ENCODE measurements at regions not wholly inside any gene's neighbourhood (a gene's known extent, or its start where the extent isn't known, plus 50 kb on each side); places are given as distances from the start of the nearest gene placed in this dataset.

DNA sequence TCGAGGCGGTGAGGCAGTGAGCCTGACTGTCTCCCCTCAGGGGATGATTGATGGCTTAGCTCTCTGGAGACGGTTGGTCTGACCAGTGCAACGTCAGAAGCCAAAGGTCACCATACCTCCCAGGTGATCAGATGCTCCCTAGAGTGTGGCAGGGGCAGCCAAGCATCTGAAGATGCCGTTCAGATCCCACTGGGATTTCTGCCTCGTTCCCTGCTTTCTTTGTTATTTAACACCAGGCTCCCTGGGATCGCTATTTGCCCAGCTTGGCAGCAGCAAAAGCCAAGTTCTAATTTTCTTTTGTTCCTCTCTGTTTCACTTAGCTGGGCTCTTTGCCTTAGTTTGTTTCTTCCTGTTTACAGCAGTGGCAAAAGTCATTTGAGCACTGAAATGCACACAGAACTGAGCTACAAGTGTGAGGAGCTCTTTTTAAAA, 53.5 kb upstream of the SVIL start:
- ChIA-PET RAD21 (ENCODE audit: unreplicated experiment) (interaction anchor here (0.8 to 1.4 kb wide), 3 partner anchors 14 to 45 kb away, joined by 3 to 5 read pairs (median 3); no protein-coding TSS in a partner anchor), CTCF (interaction anchor here (1.1 to 1.3 kb wide), 3 partner anchors 24 to 40 kb away, joined by 3 to 5 read pairs (median 4); no protein-coding TSS in a partner anchor), SMC1A (ENCODE audit: uncharacterized antibody, unreplicated experiment) (interaction anchor here (0.7 to 2.0 kb wide), 10 partner anchors 11 to 147 kb away, joined by 3 to 6 read pairs (median 4); partner anchors contain the start of gene SVIL), POLR2A (interaction anchor here (1.4 kb wide), 1 partner anchor 11 kb away, joined by 5 read pairs; no protein-coding TSS in a partner anchor)
- Histone ChIP-seq H3K36me3 (ENCODE audit: control insufficient read depth in 2 of 2, insufficient read depth in 2 of 2, low read length in 1 of 2) (no peaks in the 10 kb centered on the region), H3K27me3 (replicated peaks in 1 of 2; ENCODE audit: control insufficient read depth in 2 of 2, insufficient read depth in 2 of 2, low read length in 1 of 2) (no peaks in the 10 kb centered on the region), H3K4me2 (ENCODE audit: control insufficient read depth, insufficient read depth) (no peak overlapping the region), H3K4me3 (no peak overlapping the region), H3K9me3 (replicated peaks; ENCODE audit: control insufficient read depth, insufficient read depth, low read length) (no peaks in the 10 kb centered on the region), H3K27ac (ENCODE audit: control insufficient read depth, insufficient read depth) (no peak overlapping the region), H2AFZ (ENCODE audit: control insufficient read depth, low read depth, low read length) (no peak overlapping the region), H4K20me1 (ENCODE audit: control insufficient read depth, insufficient read depth) (no peaks in the 10 kb centered on the region), H3K79me2 (ENCODE audit: control insufficient read depth, insufficient read depth, low read length) (no peaks in the 10 kb centered on the region), H3K9ac (ENCODE audit: control insufficient read depth, insufficient read depth, low read length) (no peak overlapping the region), H3K4me1 (ENCODE audit: control insufficient read depth, insufficient read depth, low read length) (no peaks in the 10 kb centered on the region)
- FAIRE-seq = no peak
- intact Hi-C loops (cut with micrococcal nuclease; ENCODE audit: unreplicated experiment) (no loop called here), in situ Hi-C loops (cut with MboI) (no loop called here)
- WGBS (ENCODE audit: insufficient coverage, insufficient replicate concordance, low lambda C conversion rate, missing lambda C conversion rate) = 27% methylated on average over 7 of the region's 7 CpGs
- ATAC-seq = peak; percentile 83
- DNase-seq (ENCODE audit: low read depth, low spot score) = no peak
- no TSS peak for BruUV-seq (replicated peaks)
- TF ChIP-seq BCL11A (IDR thresholded peaks at IDR 0.05; ENCODE audit: low read depth, low read length) (no peak), STAT3 (IDR thresholded peaks at IDR 0.05; ENCODE audit: low read depth, low read length) (no peak), FOXM1 (IDR thresholded peaks at IDR 0.05; ENCODE audit: low read depth, low read length) (no peak), CHD2 (IDR thresholded peaks at IDR 0.05; ENCODE audit: borderline replicate concordance, low read depth, low read length) (no peak), ZZZ3 (IDR thresholded peaks at IDR 0.05; ENCODE audit: control insufficient read depth, insufficient read length, low read depth) (no peak), STAT1 (conservative IDR thresholded peaks at IDR 0.05) (no peak), RAD21 (IDR thresholded peaks at IDR 0.05; ENCODE audit: insufficient read depth, low read depth, low read length) (no peak), TCF7 (IDR thresholded peaks at IDR 0.05; ENCODE audit: borderline replicate concordance) (no peak), FOS (IDR thresholded peaks at IDR 0.05; ENCODE audit: borderline replicate concordance, extremely low read depth, insufficient read length) (no peak), IKZF2 (IDR thresholded peaks at IDR 0.05) (no peak), IKZF1 (conservative IDR thresholded peaks at IDR 0.05) (no peak), RELA (IDR thresholded peaks at IDR 0.05; ENCODE audit: borderline replicate concordance, partially characterized antibody) (no peak), DPF2 (IDR thresholded peaks at IDR 0.05) (no peak), YY1 (IDR thresholded peaks at IDR 0.05; ENCODE audit: low read depth, low read length) (no peak)
- TF ChIP-seq, protein P1, sequence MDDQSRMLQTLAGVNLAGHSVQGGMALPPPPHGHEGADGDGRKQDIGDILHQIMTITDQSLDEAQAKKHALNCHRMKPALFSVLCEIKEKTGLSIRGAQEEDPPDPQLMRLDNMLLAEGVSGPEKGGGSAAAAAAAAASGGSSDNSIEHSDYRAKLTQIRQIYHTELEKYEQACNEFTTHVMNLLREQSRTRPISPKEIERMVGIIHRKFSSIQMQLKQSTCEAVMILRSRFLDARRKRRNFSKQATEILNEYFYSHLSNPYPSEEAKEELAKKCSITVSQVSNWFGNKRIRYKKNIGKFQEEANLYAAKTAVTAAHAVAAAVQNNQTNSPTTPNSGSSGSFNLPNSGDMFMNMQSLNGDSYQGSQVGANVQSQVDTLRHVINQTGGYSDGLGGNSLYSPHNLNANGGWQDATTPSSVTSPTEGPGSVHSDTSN (IDR thresholded peaks at IDR 0.05; ENCODE audit: insufficient replicate concordance, low read depth, low read length) = peak; percentile 77
- TF ChIP-seq, protein P2, sequence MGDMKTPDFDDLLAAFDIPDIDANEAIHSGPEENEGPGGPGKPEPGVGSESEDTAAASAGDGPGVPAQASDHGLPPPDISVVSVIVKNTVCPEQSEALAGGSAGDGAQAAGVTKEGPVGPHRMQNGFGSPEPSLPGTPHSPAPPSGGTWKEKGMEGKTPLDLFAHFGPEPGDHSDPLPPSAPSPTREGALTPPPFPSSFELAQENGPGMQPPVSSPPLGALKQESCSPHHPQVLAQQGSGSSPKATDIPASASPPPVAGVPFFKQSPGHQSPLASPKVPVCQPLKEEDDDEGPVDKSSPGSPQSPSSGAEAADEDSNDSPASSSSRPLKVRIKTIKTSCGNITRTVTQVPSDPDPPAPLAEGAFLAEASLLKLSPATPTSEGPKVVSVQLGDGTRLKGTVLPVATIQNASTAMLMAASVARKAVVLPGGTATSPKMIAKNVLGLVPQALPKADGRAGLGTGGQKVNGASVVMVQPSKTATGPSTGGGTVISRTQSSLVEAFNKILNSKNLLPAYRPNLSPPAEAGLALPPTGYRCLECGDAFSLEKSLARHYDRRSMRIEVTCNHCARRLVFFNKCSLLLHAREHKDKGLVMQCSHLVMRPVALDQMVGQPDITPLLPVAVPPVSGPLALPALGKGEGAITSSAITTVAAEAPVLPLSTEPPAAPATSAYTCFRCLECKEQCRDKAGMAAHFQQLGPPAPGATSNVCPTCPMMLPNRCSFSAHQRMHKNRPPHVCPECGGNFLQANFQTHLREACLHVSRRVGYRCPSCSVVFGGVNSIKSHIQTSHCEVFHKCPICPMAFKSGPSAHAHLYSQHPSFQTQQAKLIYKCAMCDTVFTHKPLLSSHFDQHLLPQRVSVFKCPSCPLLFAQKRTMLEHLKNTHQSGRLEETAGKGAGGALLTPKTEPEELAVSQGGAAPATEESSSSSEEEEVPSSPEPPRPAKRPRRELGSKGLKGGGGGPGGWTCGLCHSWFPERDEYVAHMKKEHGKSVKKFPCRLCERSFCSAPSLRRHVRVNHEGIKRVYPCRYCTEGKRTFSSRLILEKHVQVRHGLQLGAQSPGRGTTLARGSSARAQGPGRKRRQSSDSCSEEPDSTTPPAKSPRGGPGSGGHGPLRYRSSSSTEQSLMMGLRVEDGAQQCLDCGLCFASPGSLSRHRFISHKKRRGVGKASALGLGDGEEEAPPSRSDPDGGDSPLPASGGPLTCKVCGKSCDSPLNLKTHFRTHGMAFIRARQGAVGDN (IDR thresholded peaks at IDR 0.05) = no peak
- TF ChIP-seq, protein P3, sequence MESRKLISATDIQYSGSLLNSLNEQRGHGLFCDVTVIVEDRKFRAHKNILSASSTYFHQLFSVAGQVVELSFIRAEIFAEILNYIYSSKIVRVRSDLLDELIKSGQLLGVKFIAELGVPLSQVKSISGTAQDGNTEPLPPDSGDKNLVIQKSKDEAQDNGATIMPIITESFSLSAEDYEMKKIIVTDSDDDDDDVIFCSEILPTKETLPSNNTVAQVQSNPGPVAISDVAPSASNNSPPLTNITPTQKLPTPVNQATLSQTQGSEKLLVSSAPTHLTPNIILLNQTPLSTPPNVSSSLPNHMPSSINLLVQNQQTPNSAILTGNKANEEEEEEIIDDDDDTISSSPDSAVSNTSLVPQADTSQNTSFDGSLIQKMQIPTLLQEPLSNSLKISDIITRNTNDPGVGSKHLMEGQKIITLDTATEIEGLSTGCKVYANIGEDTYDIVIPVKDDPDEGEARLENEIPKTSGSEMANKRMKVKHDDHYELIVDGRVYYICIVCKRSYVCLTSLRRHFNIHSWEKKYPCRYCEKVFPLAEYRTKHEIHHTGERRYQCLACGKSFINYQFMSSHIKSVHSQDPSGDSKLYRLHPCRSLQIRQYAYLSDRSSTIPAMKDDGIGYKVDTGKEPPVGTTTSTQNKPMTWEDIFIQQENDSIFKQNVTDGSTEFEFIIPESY (IDR thresholded peaks at IDR 0.05) = no peak
